Brain microvascular endothelial cell (primary cell): ENCODE measurements at regions not wholly inside any gene's neighbourhood (a gene's known extent, or its start where the extent isn't known, plus 50 kb on each side); places are given as distances from the start of the nearest gene placed in this dataset.

Experiments used
- DNase-seq: peaks from one replicate; pipeline ENCODE4 v3.0.0-alpha.2; 2020
- H3K27ac ChIP-seq: fragments of 250-450 bp; sonication (Bioruptor Pico); 2 replicates; pipeline ENCODE4 v1.5.1; 2020; ENCODE audit warnings: mild to moderate bottlenecking, moderate library complexity
- H3K27me3 ChIP-seq: fragments of 250-450 bp; sonication (Bioruptor Pico); replicated peaks from 2 replicates; pipeline ENCODE4 v1.5.1; 2020; ENCODE audit warnings: mild to moderate bottlenecking
- H3K36me3 ChIP-seq: fragments of 250-450 bp; sonication (Bioruptor Pico); replicated peaks from 2 replicates; pipeline ENCODE4 v1.5.1; 2020; ENCODE audit warnings: mild to moderate bottlenecking
- H3K4me3 ChIP-seq: 2 replicates; pipeline ENCODE4 v1.5.1; 2011; ENCODE audit warnings: low read depth, mild to moderate bottlenecking, control low read depth, low read length, moderate library complexity
- CTCF ChIP-seq: IDR thresholded peaks from 2 replicates; pipeline ENCODE4 v1.5.1; 2011; ENCODE audit warnings: low read depth, mild to moderate bottlenecking, moderate library complexity, low read length, control low read depth, inconsistent platforms; ENCODE audit errors: missing control alignments
- in situ Hi-C: cut with HindIII; loops from 2 replicates; pipeline ENCODE4 v1.10.0; 2017; ENCODE audit warnings: low sequenced_read_pairs, low pct_ligation_motif_present

- H3K27me3 ChIP-seq, result no peaks in the 10 kb centered on the region
- H3K4me3 ChIP-seq, result no peak overlapping the region
- in situ Hi-C loops, result no loop called here
- no peak overlapping the region for H3K27ac ChIP-seq
- no peak for TF ChIP-seq CTCF
- DNase-seq, result no peak
- no peaks in the 10 kb centered on the region for H3K36me3 ChIP-seq
Measured at GRCh38 chr1:21351901-21352300, 61.6 kb upstream of the ECE1 start.

- DNase-seq, result no peak
- no peak for TF ChIP-seq CTCF
- Histone ChIP-seq H3K27me3 (no peaks in the 10 kb centered on the region), H3K27ac (no peak overlapping the region), H3K36me3 (no peaks in the 10 kb centered on the region), H3K4me3 (no peak overlapping the region)
- in situ Hi-C loops, result no loop called here
Measured at GRCh38 chr1:21350202-21350885, 60.1 kb upstream of the ECE1 start.

GRCh38 chr1:21349693-21350092, 59.4 kb upstream of the ECE1 start:
- Histone ChIP-seq H3K36me3 (no peaks in the 10 kb centered on the region), H3K4me3 (no peak overlapping the region), H3K27me3 (no peaks in the 10 kb centered on the region), H3K27ac (no peak overlapping the region)
- in situ Hi-C loops, result no loop called here
- DNase-seq, result no peak
- no peak for TF ChIP-seq CTCF

GRCh38 chr1:21347072-21347581, 56.9 kb upstream of the ECE1 start:
- H3K4me3 ChIP-seq, result no peak overlapping the region
- no peak overlapping the region for H3K27ac ChIP-seq
- in situ Hi-C loops, result no loop called here
- H3K36me3 ChIP-seq, result no peaks in the 10 kb centered on the region
- no peak for DNase-seq
- TF ChIP-seq CTCF, result no peak
- H3K27me3 ChIP-seq, result no peaks in the 10 kb centered on the region

- TF ChIP-seq CTCF, result no peak
- in situ Hi-C loops, result no loop called here
- DNase-seq, result no peak
Measured at GRCh38 chr1:21346365-21347071, 56.3 kb upstream of the ECE1 start.

More at GRCh38 chr1:21346365-21347071, 56.3 kb upstream of the ECE1 start:
- Histone ChIP-seq H3K27ac (no peak overlapping the region), H3K27me3 (no peaks in the 10 kb centered on the region), H3K4me3 (peak overlapping the region; percentile 73), H3K36me3 (no peaks in the 10 kb centered on the region)
